GM10248 (cell line): ENCODE measurements at regions not wholly inside any gene's neighbourhood (a gene's known extent, or its start where the extent isn't known, plus 50 kb on each side); places are given as distances from the start of the nearest gene placed in this dataset.

Experiments used
- CTCF ChIA-PET: fragments of 300-600 bp; sonication (Branson Sonifier 250); formaldehyde crosslinking; extraction: SDS; loops from one replicate; lab custom pipeline; 2021; ENCODE audit warnings: antibody characterized with exemption; lab: Yijun Ruan, JAX
- POLR2A ChIA-PET: fragments of 350-650 bp; sonication (Branson Sonifier 250); formaldehyde crosslinking; extraction: SDS; loops from one replicate; lab custom pipeline; 2020; ENCODE audit warnings: antibody characterized with exemption; lab: Yijun Ruan, JAX
- DNase-seq: peaks from one replicate; pipeline ENCODE4 v3.0.0; 2012; ENCODE audit errors: extremely low spot score
- TF ChIP-seq, protein P1 (sequence below): IDR thresholded peaks from 2 replicates; pipeline ENCODE4 v1.5.1; 2012; ENCODE audit warnings: mild to moderate bottlenecking, low read depth; ENCODE audit errors: extremely low read depth, missing control alignments, control extremely low read depth

DNA sequence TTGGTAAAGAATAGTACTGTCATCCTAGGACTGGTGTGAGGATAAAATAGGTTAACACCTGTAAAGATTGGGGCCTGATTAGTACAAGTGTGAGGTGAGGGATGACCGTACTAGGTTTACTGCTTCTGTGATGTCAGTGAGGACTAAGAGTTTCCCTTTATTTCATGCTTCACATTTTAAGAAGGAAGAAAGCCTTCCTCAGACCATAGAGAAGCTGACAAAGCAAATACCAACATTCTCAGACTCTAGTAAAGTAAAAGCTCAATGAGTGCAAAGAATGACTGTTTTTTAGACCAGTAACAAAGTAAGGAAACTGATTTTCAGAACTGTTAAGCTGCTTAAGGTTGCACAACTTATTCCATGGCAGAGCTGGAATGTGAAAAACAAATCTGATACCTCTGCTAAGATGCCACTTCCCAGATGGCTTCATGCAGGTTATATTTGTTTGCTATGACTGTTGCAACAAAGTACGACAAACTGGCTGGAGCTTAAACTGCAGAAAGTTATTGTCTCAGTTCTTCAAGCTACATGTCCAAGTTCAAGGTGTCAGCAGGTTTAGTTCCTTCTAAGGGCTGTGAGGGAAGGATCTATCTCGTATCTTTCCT lies 354.9 kb downstream of the RSL24D1 start:
- TF ChIP-seq, protein P1, sequence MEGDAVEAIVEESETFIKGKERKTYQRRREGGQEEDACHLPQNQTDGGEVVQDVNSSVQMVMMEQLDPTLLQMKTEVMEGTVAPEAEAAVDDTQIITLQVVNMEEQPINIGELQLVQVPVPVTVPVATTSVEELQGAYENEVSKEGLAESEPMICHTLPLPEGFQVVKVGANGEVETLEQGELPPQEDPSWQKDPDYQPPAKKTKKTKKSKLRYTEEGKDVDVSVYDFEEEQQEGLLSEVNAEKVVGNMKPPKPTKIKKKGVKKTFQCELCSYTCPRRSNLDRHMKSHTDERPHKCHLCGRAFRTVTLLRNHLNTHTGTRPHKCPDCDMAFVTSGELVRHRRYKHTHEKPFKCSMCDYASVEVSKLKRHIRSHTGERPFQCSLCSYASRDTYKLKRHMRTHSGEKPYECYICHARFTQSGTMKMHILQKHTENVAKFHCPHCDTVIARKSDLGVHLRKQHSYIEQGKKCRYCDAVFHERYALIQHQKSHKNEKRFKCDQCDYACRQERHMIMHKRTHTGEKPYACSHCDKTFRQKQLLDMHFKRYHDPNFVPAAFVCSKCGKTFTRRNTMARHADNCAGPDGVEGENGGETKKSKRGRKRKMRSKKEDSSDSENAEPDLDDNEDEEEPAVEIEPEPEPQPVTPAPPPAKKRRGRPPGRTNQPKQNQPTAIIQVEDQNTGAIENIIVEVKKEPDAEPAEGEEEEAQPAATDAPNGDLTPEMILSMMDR = no peak
- no peak for DNase-seq
- ChIA-PET CTCF (no interaction called here), POLR2A (no interaction called here)

DNA sequence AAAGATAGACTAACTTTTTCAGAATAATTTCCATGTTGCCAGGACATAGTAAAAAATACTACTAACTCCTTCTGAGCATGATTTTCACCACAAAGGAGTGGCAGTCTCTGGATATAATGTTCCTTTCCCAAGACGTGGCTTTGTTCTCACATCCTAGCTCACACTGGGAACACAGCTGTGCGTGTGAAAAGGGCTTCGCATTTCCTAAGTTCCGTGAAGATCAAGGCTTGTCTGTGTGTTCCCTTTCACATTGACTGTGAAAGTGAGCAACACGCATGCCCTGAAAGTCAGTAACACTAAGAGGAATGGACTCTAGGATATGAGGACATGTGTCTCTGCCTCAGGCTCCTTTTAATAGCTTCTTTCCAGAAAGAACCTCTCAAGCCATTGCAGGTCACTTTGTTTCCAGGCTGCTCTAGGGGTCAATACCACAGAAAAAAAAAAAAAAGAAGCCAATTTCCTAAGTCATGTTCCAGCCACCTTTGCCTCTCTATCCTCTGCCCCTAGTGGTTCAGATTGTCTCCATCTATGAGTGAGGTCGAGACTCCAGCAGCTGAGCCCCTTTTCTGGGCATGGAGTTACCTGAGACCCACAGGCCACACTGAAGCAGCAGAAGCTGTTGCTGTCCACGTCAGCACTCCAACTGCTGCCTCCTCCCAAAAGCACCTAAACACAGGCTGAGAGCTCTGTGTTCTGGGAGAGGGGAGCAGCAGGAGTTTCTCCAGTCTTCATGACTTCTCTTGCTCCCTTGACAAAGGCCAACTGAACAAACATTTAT lies 355.9 kb downstream of the RSL24D1 start:
- POLR2A ChIA-PET = no interaction called here
- no peak for DNase-seq
- TF ChIP-seq, protein P1 = no peak
- CTCF ChIA-PET = no interaction called here

DNA sequence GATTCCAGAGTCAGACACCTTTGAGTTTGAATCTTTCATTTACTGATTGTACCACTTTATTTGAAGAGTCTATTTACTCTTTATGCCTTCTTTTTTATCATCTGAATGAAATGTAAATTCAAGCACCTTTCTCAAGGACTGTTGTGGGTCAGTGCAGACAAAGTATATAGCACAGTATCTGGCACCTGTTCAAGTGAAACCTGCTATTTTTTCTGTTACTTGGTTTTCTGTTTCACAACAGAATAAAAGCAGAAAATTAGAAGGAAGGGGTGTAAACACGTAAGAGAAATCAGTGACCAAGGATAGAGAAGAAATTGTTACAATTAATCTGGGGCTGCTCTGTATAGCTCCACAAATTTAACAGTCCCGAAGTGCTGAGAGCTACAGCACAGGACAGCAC lies 357.4 kb downstream of the RSL24D1 start:
- ChIA-PET POLR2A (no interaction called here), CTCF (no interaction called here)
- TF ChIP-seq, protein P1 = no peak
- DNase-seq = no peak

DNA sequence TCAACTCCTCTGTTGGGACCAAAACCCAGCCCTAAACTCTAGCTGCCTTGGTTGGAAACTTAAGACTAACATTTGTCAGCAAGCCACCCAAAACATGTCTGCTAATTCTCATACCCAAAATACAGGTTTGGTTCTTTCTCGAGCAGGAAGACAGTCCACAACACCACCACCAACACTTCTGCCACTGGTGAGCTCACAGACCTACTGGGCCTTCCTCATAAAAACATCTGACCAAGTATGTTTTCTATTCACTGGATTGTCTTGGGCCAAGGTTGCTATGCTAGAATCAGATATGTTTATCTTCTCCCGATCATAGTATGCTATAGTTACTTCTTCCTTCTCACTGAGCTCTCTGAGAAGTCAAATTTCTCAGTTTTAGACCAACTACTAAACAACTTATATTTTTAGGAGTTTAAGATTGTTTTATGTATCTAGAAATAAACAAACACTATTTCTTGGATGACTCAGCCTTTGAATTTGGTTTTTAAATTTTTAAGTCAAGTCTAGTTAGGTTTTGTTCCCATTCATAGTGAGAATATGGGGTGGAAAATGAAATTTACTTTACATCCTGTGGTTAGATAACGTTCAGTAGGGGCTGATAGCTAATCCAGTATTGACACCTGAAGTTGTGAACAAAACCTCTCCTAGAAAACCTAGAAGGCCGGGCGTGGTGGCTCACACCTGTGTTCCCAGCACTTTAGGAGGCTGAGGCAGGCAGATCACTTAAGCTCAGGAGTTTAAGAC lies 360.5 kb downstream of the RSL24D1 start:
- no peak for DNase-seq
- ChIA-PET POLR2A (no interaction called here), CTCF (no interaction called here)
- TF ChIP-seq, protein P1 = no peak

DNA sequence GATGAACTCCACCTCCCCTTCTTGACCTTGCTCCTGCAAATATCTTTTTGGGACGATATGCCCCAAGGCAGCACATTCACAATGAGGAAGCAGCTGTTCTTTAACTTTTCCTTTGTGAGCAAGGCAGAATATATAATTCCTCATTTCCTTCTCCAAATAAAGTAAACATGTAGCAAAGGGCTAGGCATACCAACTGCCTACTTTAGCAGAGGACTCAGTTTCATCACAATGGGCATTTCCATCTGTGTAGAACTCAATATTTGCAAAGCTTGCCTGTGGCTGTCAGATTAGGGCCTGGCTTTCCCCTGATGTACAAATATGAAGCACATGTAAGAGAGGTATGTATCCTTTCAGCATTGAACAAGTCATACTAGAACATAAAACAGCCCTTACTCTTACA lies 366.9 kb downstream of the RSL24D1 start:
- ChIA-PET POLR2A (no interaction called here), CTCF (interaction anchor here (1.0 kb wide), 1 partner anchor 46 kb away, joined by 3 read pairs; no protein-coding TSS in a partner anchor)
- TF ChIP-seq, protein P1 = no peak
- DNase-seq = no peak

DNA sequence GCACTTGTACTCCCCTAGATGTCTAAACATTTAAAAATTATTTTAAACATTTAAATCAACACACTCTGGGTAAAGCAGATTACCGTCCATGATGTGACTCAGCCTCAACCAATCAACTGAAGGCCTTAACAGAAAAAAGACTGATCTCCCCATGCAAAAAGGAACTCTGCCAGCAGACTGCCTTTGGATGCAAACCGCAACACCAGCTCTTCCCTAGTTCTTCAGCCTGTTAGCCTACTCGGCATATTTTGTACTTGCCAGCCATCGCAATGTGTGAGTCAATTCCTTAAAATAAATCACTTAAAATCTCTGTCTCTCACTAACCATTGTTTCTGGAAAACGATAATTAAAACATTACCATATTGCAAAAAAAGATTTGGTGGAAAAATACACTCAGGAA lies 375.9 kb downstream of the RSL24D1 start:
- no peak for DNase-seq
- ChIA-PET CTCF (interaction anchor here (1.3 kb wide), 1 partner anchor 10 kb away, joined by 3 read pairs; no protein-coding TSS in a partner anchor), POLR2A (no interaction called here)
- TF ChIP-seq, protein P1 = no peak
